ENCODE measurements at regions not wholly inside any gene's neighbourhood (a gene's known extent, or its start where the extent isn't known, plus 50 kb on each side); places are given as distances from the start of the nearest gene placed in this dataset.

- no peak overlapping the region for H3K4me3 Mint-ChIP-seq
- Histone ChIP-seq H3T11ph (ENCODE audit: low read length) (no peak overlapping the region), H3K23ac (ENCODE audit: insufficient read length, low read depth, low read length) (no peak overlapping the region), H3K27me3 (ENCODE audit: insufficient read depth, low read length) (no peaks in the 10 kb centered on the region), H4K91ac (ENCODE audit: insufficient read length, low read depth, low read length) (no peak overlapping the region), H2BK12ac (ENCODE audit: insufficient read length, low read depth, low read length) (no peak overlapping the region), H3K23me2 (ENCODE audit: insufficient read length, low read depth, low read length, poor library complexity, severe bottlenecking) (no peaks in the 10 kb centered on the region), H2BK120ac (ENCODE audit: low read depth, low read length, poor library complexity, severe bottlenecking) (no peak overlapping the region), H2AK5ac (ENCODE audit: insufficient read length, low read length) (no peak overlapping the region), H3K27ac (ENCODE audit: insufficient read length, low read depth, low read length) (no peak overlapping the region), H3K9me3 (ENCODE audit: control insufficient read depth, low read depth, low read length) (no peaks in the 10 kb centered on the region), H3K9ac (ENCODE audit: extremely low read depth, insufficient read length, low read length) (no peak overlapping the region), H2AFZ (ENCODE audit: low read length) (no peak overlapping the region), H3K4ac (ENCODE audit: low read depth, low read length) (no peak overlapping the region), H4K8ac (replicated peaks; ENCODE audit: insufficient read length, low read depth, low read length) (no peak overlapping the region), H3K56ac (ENCODE audit: insufficient read length, low read depth, low read length) (no peak overlapping the region), H4K20me1 (ENCODE audit: control insufficient read depth, insufficient read depth, insufficient read length) (no peaks in the 10 kb centered on the region), H2BK5ac (ENCODE audit: insufficient read length, low read length) (no peak overlapping the region), H2BK15ac (ENCODE audit: low read depth, low read length) (no peak overlapping the region), H3K79me1 (ENCODE audit: insufficient read depth, low read depth, low read length, poor library complexity, severe bottlenecking) (no peaks in the 10 kb centered on the region), H3K4me1 (ENCODE audit: insufficient read depth, low read length) (no peaks in the 10 kb centered on the region), H3K79me2 (ENCODE audit: insufficient read depth, low read length) (no peaks in the 10 kb centered on the region), H2BK20ac (ENCODE audit: low read depth, low read length, poor library complexity, severe bottlenecking) (no peak overlapping the region), H3K18ac (ENCODE audit: insufficient read length, low read depth, low read length) (no peak overlapping the region), H3K14ac (ENCODE audit: insufficient read depth, low read length) (no peak overlapping the region), H4K5ac (ENCODE audit: insufficient read length, low read depth, low read length) (no peak overlapping the region), H3K4me2 (ENCODE audit: insufficient read depth, insufficient read length, low read length) (no peak overlapping the region)
- no peak for DNase-seq
- H3K27me3 Mint-ChIP-seq (ENCODE audit: low read depth): no peaks in the 10 kb centered on the region
- TF ChIP-seq CTCF (conservative IDR thresholded peaks at IDR 0.05): no peak
- H3K36me3 Mint-ChIP-seq (ENCODE audit: insufficient read depth in 1 of 3, low read depth in 3 of 3): no peaks in the 10 kb centered on the region
- H3K27ac Mint-ChIP-seq: no peak overlapping the region; a peak in 1 of 7 replicates
- peaks cover 6 to 16% of the 10 kb centered on the region in 2 experiments; a peak in 4 of 5 replicates for H3K9me3 Mint-ChIP-seq
- WGBS (ENCODE audit: extremely low coverage, insufficient read length, low lambda C conversion rate): no CpG with 5 or more reads among the region's 1 CpG
- H3K4me1 Mint-ChIP-seq: no peaks in the 10 kb centered on the region
Observed at GRCh38 chr5:75890546-75890945, 173.3 kb upstream of the POC5 start.

Measured in H9 (cell line).